KMS-11 (cell line): ENCODE measurements at regions not wholly inside any gene's neighbourhood (a gene's known extent, or its start where the extent isn't known, plus 50 kb on each side); places are given as distances from the start of the nearest gene placed in this dataset.

ENCODE experiments used
- H2AFZ ChIP-seq: fragments of 200-600 bp; sonication (generic); 2 replicates; pipeline ENCODE4 v1.6.1; 2016; ENCODE audit warnings: antibody characterized with exemption, mixed run types, low read depth
- H3K27ac ChIP-seq: fragments of 200-600 bp; sonication (generic); 2 replicates; pipeline ENCODE4 v1.6.1; 2016; ENCODE audit warnings: mild to moderate bottlenecking, mixed run types
- H3K27me3 ChIP-seq: fragments of 200-600 bp; sonication (generic); 2 replicates; pipeline ENCODE4 v1.6.1; 2017; ENCODE audit warnings: mild to moderate bottlenecking, low read depth, mixed run types, moderate library complexity; ENCODE audit not compliant: insufficient read depth
- H3K36me3 ChIP-seq: fragments of 200-600 bp; sonication (generic); 2 replicates; pipeline ENCODE4 v1.6.1; 2017; ENCODE audit warnings: mild to moderate bottlenecking, mixed run types; ENCODE audit not compliant: insufficient read depth
- H3K4me1 ChIP-seq: fragments of 200-600 bp; sonication (generic); 2 replicates; pipeline ENCODE4 v1.6.1; 2016; ENCODE audit warnings: mild to moderate bottlenecking, low read depth, mixed run types; ENCODE audit not compliant: poor library complexity, severe bottlenecking
- H3K4me2 ChIP-seq: fragments of 200-600 bp; sonication (generic); 2 replicates; pipeline ENCODE4 v1.7.0; 2016; ENCODE audit warnings: mild to moderate bottlenecking, mixed run types
- H3K4me3 ChIP-seq: fragments of 200-600 bp; sonication (generic); IDR thresholded peaks from 2 replicates; pipeline ENCODE4 v1.6.1; 2017; ENCODE audit warnings: low read depth, low read length, mixed read lengths; ENCODE audit not compliant: insufficient read depth
- H3K79me2 ChIP-seq: fragments of 200-600 bp; sonication (generic); 2 replicates; pipeline ENCODE4 v1.6.1; 2016; ENCODE audit warnings: low read depth, mixed run types; ENCODE audit not compliant: insufficient read depth
- H3K9ac ChIP-seq: fragments of 200-600 bp; sonication (generic); 2 replicates; pipeline ENCODE4 v1.6.1; 2016; ENCODE audit warnings: mild to moderate bottlenecking, mixed run types
- H4K20me1 ChIP-seq: fragments of 200-600 bp; sonication (generic); 2 replicates; pipeline ENCODE4 v1.6.1; 2016; ENCODE audit warnings: mild to moderate bottlenecking, mixed run types; ENCODE audit not compliant: insufficient read depth
- CTCF ChIP-seq: fragments of 200-600 bp; sonication (generic); conservative IDR thresholded peaks from 2 replicates; pipeline ENCODE4 v1.6.1; 2017; ENCODE audit warnings: low read depth, mild to moderate bottlenecking, antibody characterized with exemption, low read length, moderate library complexity, mixed read lengths

DNA sequence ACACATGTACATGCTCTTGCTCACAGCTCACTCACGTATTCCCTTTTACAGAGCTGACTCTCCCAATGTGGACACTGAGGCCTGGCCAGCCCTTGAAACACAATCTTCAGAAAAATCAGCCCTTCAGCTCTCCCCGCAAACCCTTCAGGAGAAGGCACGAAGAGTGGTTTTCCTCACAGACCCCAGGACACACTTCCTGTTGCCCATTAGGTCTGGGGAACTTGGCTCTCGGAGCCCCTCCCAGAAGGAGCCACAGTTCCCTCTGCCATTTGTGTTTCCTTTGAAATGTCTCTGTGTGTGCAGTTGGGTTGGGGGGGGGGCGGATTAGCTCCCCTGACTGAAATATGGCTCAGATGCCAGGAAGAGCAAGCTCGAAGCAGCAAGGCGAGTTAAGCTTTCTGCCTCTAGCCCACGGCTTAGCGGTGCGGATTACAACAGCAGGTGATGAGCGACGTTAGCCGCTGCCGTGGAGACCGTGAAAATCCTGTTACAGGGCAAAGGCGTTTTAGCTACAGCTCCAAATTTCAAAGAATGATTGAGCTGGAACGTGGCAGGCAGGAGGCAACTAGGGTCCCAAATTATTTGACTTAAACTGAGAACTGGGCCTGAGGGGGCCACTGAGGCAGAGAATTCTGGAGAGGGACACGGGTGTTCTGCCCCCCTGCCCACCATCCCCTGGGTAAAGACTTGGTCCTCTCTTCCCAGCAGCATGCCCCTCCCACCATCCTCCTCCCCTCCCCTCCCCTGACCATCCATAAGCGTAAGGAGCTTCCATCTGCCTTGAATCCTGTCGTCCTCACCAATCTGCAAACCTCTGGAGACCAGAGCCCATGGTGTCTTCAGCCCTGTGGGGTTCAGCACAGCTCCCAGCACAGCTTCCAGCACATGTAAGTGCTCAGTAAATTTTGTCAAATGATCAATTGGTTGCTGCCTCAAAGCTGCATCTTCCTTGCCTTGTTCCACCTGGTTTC lies 598.6 kb downstream of the BUD13 start:
- TF ChIP-seq CTCF = no peak
- Histone ChIP-seq H4K20me1 (no peaks in the 10 kb centered on the region), H3K27me3 (no peaks in the 10 kb centered on the region), H3K4me3 (no peak overlapping the region), H3K36me3 (no peaks in the 10 kb centered on the region), H3K9ac (no peak overlapping the region), H3K79me2 (no peaks in the 10 kb centered on the region), H3K4me2 (no peak overlapping the region), H3K27ac (no peak overlapping the region), H3K4me1 (no peaks in the 10 kb centered on the region), H2AFZ (no peak overlapping the region)

GRCh38 chr11:116173506-116173905 lies 599.3 kb downstream of the BUD13 start:
- no peak overlapping the region for H3K4me2 ChIP-seq
- no peak for TF ChIP-seq CTCF
- no peak overlapping the region for H3K27ac ChIP-seq
- no peaks in the 10 kb centered on the region for H3K79me2 ChIP-seq
- H3K27me3 ChIP-seq = no peaks in the 10 kb centered on the region
- H3K36me3 ChIP-seq = no peaks in the 10 kb centered on the region
- H2AFZ ChIP-seq = no peak overlapping the region
- H3K4me1 ChIP-seq = no peaks in the 10 kb centered on the region
- H3K4me3 ChIP-seq = no peak overlapping the region
- H3K9ac ChIP-seq = no peak overlapping the region
- H4K20me1 ChIP-seq = no peaks in the 10 kb centered on the region

- Histone ChIP-seq H3K4me3 (no peak overlapping the region), H3K9ac (no peak overlapping the region), H3K27me3 (no peaks in the 10 kb centered on the region), H3K36me3 (no peaks in the 10 kb centered on the region), H3K4me2 (no peak overlapping the region), H2AFZ (no peak overlapping the region), H4K20me1 (no peaks in the 10 kb centered on the region), H3K79me2 (no peaks in the 10 kb centered on the region), H3K4me1 (no peaks in the 10 kb centered on the region), H3K27ac (no peak overlapping the region)
- no peak for TF ChIP-seq CTCF
Measured at GRCh38 chr11:116172851-116173250, 599.9 kb downstream of the BUD13 start.

DNA sequence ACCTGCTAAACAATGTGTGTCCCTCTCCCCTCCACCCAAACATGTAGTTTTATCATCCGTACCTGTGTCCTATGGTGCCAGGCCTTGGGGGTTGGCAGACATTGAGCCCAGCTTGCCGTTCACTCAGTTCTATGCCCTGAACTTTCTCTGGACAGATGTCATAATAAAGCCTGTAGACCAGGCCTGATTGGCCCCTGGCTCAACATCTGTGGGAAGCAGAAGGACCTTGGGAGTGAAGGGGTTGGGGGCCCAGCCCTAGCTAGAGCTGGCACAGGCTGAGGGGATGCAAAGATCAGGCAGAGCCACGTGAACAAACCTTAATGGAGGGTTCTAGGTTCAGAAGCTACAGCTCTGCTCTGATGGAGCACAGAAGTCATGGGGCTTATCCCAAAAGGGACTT lies 600.6 kb downstream of the BUD13 start:
- Histone ChIP-seq H4K20me1 (no peaks in the 10 kb centered on the region), H3K36me3 (no peaks in the 10 kb centered on the region), H3K27ac (no peak overlapping the region), H3K9ac (no peak overlapping the region), H3K4me3 (no peak overlapping the region), H3K4me1 (no peaks in the 10 kb centered on the region), H2AFZ (no peak overlapping the region), H3K27me3 (no peaks in the 10 kb centered on the region), H3K79me2 (no peaks in the 10 kb centered on the region), H3K4me2 (no peak overlapping the region)
- no peak for TF ChIP-seq CTCF
